ENCODE measurements at regions not wholly inside any gene's neighbourhood (a gene's known extent, or its start where the extent isn't known, plus 50 kb on each side); places are given as distances from the start of the nearest gene placed in this dataset.

DNA sequence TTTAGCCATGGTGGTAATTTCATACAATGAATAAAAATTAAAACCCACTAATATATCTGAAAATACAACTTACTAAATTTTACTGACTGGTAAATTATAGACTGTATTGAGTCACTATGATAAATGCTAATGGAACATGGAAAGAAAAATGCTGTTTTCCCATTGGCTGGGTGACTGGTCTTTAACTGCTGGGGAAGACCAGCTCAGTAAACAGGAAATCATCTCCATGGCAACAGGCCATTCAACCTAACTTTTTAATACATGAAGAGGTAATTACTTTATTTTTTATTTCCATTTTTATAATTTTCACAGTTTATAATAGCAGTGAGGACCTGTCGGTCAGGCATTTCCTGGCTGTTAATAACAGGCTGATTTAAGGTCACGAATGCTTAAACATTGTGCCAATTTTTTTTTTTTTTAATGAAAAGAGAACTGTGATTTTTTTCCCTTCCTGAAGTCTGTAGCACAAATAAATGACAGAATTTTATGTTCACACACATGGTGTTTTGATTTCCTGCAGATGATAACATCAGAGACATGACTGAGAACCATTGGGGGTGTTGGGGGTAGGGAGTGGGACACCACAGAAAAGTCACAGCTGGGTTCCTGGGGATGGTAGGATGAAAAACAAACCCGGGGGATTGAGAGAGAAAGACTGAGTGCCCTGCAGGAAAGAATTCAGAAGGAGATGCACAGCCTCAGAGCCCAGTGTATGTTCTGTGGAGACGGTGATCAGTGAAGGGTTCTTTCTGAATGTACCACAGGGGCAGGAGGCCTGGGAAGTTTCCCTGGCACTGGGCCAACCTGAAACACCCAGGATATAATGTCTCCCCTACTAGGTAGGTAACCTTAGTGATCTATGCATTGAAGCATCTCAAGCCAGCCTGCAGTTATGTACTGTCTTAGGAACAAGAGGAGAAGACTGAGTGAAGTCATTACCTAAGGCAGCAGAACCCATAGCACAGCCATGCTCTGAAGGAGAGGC lies 297.1 kb downstream of the COG6 start:
- DNase-seq (ENCODE audit: low spot score), result peak; percentile 52
- Histone ChIP-seq H3K4me1 (ENCODE audit: insufficient read depth, low read length, poor library complexity, severe bottlenecking) (peaks cover 28% of the 10 kb centered on the region), H2AFZ (ENCODE audit: low read length) (peak overlapping the region; percentile 27; the same call in 1 of the 2 replicates), H3K36me3 (ENCODE audit: insufficient read depth, low read length) (no peaks in the 10 kb centered on the region), H4K20me1 (ENCODE audit: insufficient read depth, low read length) (no peaks in the 10 kb centered on the region), H3K9me3 (ENCODE audit: low read length) (no peaks in the 10 kb centered on the region), H3K27ac (ENCODE audit: low read depth, low read length, poor library complexity, severe bottlenecking) (no peak overlapping the region), H3K4me3 (ENCODE audit: low read depth, low read length, poor library complexity, severe bottlenecking) (no peak overlapping the region), H3K4me2 (ENCODE audit: low read length) (peak overlapping the region; percentile 8; the same call in 1 of the 2 replicates), H3K9me2 (ENCODE audit: insufficient read depth, low read length) (no peaks in the 10 kb centered on the region), H3K79me2 (ENCODE audit: insufficient read depth, low read depth, low read length) (no peaks in the 10 kb centered on the region)
- intact Hi-C loops (cut with micrococcal nuclease; ENCODE audit: unreplicated experiment), result no loop called here
- BruUV-seq (replicated peaks), result no TSS peak
- POLR2A ChIA-PET, result interaction anchor here (0.6 to 0.7 kb wide), 2 partner anchors 9 to 81 kb away, joined by 4 to 11 read pairs; no protein-coding TSS in a partner anchor
- CTCF ChIA-PET (ENCODE audit: unreplicated experiment), result no interaction called here
- no peak for TF ChIP-seq EZH2phosphoT487 (IDR thresholded peaks at IDR 0.05; ENCODE audit: borderline replicate concordance, low read depth, low read length)
- TF ChIP-seq, protein P1, sequence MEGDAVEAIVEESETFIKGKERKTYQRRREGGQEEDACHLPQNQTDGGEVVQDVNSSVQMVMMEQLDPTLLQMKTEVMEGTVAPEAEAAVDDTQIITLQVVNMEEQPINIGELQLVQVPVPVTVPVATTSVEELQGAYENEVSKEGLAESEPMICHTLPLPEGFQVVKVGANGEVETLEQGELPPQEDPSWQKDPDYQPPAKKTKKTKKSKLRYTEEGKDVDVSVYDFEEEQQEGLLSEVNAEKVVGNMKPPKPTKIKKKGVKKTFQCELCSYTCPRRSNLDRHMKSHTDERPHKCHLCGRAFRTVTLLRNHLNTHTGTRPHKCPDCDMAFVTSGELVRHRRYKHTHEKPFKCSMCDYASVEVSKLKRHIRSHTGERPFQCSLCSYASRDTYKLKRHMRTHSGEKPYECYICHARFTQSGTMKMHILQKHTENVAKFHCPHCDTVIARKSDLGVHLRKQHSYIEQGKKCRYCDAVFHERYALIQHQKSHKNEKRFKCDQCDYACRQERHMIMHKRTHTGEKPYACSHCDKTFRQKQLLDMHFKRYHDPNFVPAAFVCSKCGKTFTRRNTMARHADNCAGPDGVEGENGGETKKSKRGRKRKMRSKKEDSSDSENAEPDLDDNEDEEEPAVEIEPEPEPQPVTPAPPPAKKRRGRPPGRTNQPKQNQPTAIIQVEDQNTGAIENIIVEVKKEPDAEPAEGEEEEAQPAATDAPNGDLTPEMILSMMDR (conservative IDR thresholded peaks at IDR 0.05; ENCODE audit: low read length), result no peak

DNA sequence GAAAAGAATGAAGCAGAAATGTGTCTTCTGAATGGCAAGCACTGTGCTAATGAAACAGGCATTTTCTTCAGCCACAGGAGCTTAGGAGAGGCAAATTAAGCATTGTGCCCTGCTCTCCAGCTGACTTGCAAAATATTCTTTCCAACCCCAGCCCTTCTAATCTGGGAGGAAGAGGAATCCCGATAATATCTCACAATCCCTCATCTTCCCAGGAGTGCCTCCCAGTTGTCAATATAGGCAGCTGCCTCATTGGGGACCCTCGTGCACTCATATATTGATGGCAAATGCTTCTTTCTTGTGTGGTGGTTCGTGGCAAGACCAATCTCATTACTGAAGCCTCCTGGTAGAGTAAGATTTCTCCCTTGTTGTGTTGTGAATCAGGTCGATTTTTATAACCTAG lies 299.0 kb downstream of the COG6 start:
- Histone ChIP-seq H3K4me3 (ENCODE audit: low read depth, low read length, poor library complexity, severe bottlenecking) (no peak overlapping the region), H4K20me1 (ENCODE audit: insufficient read depth, low read length) (no peaks in the 10 kb centered on the region), H3K27ac (ENCODE audit: low read depth, low read length, poor library complexity, severe bottlenecking) (no peak overlapping the region), H3K4me1 (ENCODE audit: insufficient read depth, low read length, poor library complexity, severe bottlenecking) (peaks cover 37% of the 10 kb centered on the region), H2AFZ (ENCODE audit: low read length) (no peak overlapping the region), H3K36me3 (ENCODE audit: insufficient read depth, low read length) (no peaks in the 10 kb centered on the region), H3K79me2 (ENCODE audit: insufficient read depth, low read depth, low read length) (no peaks in the 10 kb centered on the region), H3K9me3 (ENCODE audit: low read length) (no peaks in the 10 kb centered on the region), H3K4me2 (ENCODE audit: low read length) (no peak overlapping the region), H3K9me2 (ENCODE audit: insufficient read depth, low read length) (no peaks in the 10 kb centered on the region)
- BruUV-seq (replicated peaks), result no TSS peak
- no peak for DNase-seq (ENCODE audit: low spot score)
- ChIA-PET POLR2A (no interaction called here), CTCF (ENCODE audit: unreplicated experiment) (no interaction called here)
- intact Hi-C loops (cut with micrococcal nuclease; ENCODE audit: unreplicated experiment), result no loop called here
- TF ChIP-seq, protein P1 (conservative IDR thresholded peaks at IDR 0.05; ENCODE audit: low read length), result no peak
- no peak for TF ChIP-seq EZH2phosphoT487 (IDR thresholded peaks at IDR 0.05; ENCODE audit: borderline replicate concordance, low read depth, low read length)

DNA sequence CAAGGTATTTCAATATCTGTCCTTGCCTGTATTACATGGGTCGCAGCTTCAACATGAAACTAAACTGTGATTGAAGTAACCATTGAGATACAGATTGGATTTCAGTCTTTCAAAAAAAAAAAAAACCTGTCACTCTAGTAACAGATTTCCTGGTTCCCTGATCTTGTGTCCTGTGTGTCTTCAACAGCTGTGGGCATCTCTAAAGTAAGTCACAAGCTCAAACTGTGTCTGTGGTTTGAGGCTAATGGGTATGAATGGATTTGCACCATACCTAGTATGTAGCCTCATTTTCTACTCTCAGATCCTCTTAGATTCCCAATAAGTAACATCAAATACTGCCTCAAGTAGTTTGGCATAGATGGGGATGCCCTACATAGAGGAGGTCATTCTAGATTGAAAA lies 300.1 kb downstream of the COG6 start:
- Histone ChIP-seq H3K79me2 (ENCODE audit: insufficient read depth, low read depth, low read length) (no peaks in the 10 kb centered on the region), H3K27ac (ENCODE audit: low read depth, low read length, poor library complexity, severe bottlenecking) (no peak overlapping the region), H3K36me3 (ENCODE audit: insufficient read depth, low read length) (no peaks in the 10 kb centered on the region), H3K9me2 (ENCODE audit: insufficient read depth, low read length) (no peaks in the 10 kb centered on the region), H3K4me3 (ENCODE audit: low read depth, low read length, poor library complexity, severe bottlenecking) (no peak overlapping the region), H4K20me1 (ENCODE audit: insufficient read depth, low read length) (no peaks in the 10 kb centered on the region), H2AFZ (ENCODE audit: low read length) (no peak overlapping the region), H3K4me1 (ENCODE audit: insufficient read depth, low read length, poor library complexity, severe bottlenecking) (peaks cover 37% of the 10 kb centered on the region), H3K4me2 (ENCODE audit: low read length) (no peak overlapping the region), H3K9me3 (ENCODE audit: low read length) (no peaks in the 10 kb centered on the region)
- TF ChIP-seq, protein P1 (conservative IDR thresholded peaks at IDR 0.05; ENCODE audit: low read length), result no peak
- no peak for TF ChIP-seq EZH2phosphoT487 (IDR thresholded peaks at IDR 0.05; ENCODE audit: borderline replicate concordance, low read depth, low read length)
- POLR2A ChIA-PET, result interaction anchor here (0.5 to 0.7 kb wide), 2 partner anchors 16 to 706 kb away, joined by 4 to 11 read pairs; no protein-coding TSS in a partner anchor
- no TSS peak for BruUV-seq (replicated peaks)
- intact Hi-C loops (cut with micrococcal nuclease; ENCODE audit: unreplicated experiment), result no loop called here
- no peak for DNase-seq (ENCODE audit: low spot score)
- CTCF ChIA-PET (ENCODE audit: unreplicated experiment), result no interaction called here
